ENCODE measurements at regions not wholly inside any gene's neighbourhood (a gene's known extent, or its start where the extent isn't known, plus 50 kb on each side); places are given as distances from the start of the nearest gene placed in this dataset.

DNA sequence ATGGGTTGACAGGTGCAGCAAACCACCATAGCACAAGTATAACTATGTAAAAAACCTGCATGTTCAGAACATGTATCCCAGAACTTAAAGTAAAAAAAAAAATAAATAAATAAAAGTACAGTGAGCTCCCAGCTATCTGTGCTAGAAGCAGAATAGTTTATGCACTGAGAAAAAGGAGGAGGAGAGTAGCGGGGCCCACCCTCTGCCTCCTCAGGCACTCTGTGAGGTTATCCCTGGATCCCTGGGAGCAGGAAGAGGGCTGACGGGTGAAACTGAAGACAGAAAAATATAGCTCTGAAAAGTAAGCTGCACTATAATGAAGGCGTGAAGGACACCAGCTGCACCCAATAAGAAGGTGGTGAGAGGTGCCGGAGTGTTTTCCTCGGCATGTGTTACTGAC, 117.2 kb downstream of the SIPA1L2 start:
- Histone ChIP-seq H3K36me3 (ENCODE audit: control insufficient read depth in 2 of 2, extremely low read depth in 1 of 2, insufficient read depth in 2 of 2, low read length in 2 of 2) (no peaks in the 10 kb centered on the region), H3K4me1 (ENCODE audit: control insufficient read depth, extremely low read depth, insufficient read depth, low read length) (no peaks in the 10 kb centered on the region), H3K4me2 (ENCODE audit: insufficient read depth, low read length) (no peak overlapping the region), H3K9me3 (replicated peaks; ENCODE audit: control insufficient read depth, insufficient read depth, low read length) (no peaks in the 10 kb centered on the region), H3K27ac (ENCODE audit: insufficient read depth, low read depth, low read length) (no peak overlapping the region), H3K9me1 (replicated peaks; ENCODE audit: control insufficient read depth, extremely low read depth, insufficient read depth, low read length) (no peaks in the 10 kb centered on the region), H2AFZ (ENCODE audit: low read depth, low read length) (no peak overlapping the region), H3K9ac (replicated peaks; ENCODE audit: extremely low read depth, insufficient read depth, low read length) (no peak overlapping the region), H3K27me3 (ENCODE audit: control insufficient read depth in 2 of 2, insufficient read depth in 2 of 2, low read length in 2 of 2) (no peaks in the 10 kb centered on the region), H4K20me1 (replicated peaks; ENCODE audit: control insufficient read depth, extremely low read depth, insufficient read depth, low read length) (no peaks in the 10 kb centered on the region), H3K4me3 (replicated peaks in 1 of 3; ENCODE audit: insufficient read depth in 1 of 3, low read depth in 1 of 3, low read length in 3 of 3) (no peak overlapping the region), H3K79me2 (ENCODE audit: control insufficient read depth, insufficient read depth, low read length) (peaks cover 8% of the 10 kb centered on the region)
- POLR2A ChIA-PET: no interaction called here
- dilution Hi-C loops (cut with MboI; ENCODE audit: extremely low pct_ligation_motif_present, low sequenced_read_pairs): no loop called here
- CTCF ChIA-PET: no interaction called here
- DNase-seq (ENCODE audit: low read depth, low spot score) (no peak), FAIRE-seq (no peak)
- TF ChIP-seq MYC (IDR thresholded peaks at IDR 0.05; ENCODE audit: low read depth, low read length) (no peak), FOS (IDR thresholded peaks at IDR 0.05; ENCODE audit: borderline replicate concordance, insufficient read depth, low read length) (no peak), GATA2 (IDR thresholded peaks at IDR 0.05; ENCODE audit: insufficient read depth, insufficient read length, low read depth, low read length) (no peak), JUN (IDR thresholded peaks at IDR 0.05; ENCODE audit: borderline replicate concordance, insufficient read depth, insufficient read length, low read depth) (no peak), CTCF (IDR thresholded peaks at IDR 0.05; ENCODE audit: extremely low read depth in 1 of 2, insufficient read depth in 1 of 2, low read depth in 1 of 2, low read length in 2 of 2) (no peak), MAX (IDR thresholded peaks at IDR 0.05; ENCODE audit: insufficient read depth, insufficient read length) (no peak), EZH2 (IDR thresholded peaks at IDR 0.05; ENCODE audit: borderline replicate concordance, low read depth, low read length, severe bottlenecking) (no peak), POLR2A (IDR thresholded peaks at IDR 0.05; ENCODE audit: low read depth, low read length) (no peak), POLR2AphosphoS5 (IDR thresholded peaks at IDR 0.05; ENCODE audit: insufficient read depth, low read depth, low read length) (no peak)
- BruUV-seq (replicated peaks): no TSS peak
- intact Hi-C loops (cut with micrococcal nuclease): no loop called here

All from endothelial cell of umbilical vein (primary cell).